ENCODE measurements at regions not wholly inside any gene's neighbourhood (a gene's known extent, or its start where the extent isn't known, plus 50 kb on each side); places are given as distances from the start of the nearest gene placed in this dataset.
A peak's percentile ranks its signal among the peaks of the same experiment; 100 is the strongest.

DNA sequence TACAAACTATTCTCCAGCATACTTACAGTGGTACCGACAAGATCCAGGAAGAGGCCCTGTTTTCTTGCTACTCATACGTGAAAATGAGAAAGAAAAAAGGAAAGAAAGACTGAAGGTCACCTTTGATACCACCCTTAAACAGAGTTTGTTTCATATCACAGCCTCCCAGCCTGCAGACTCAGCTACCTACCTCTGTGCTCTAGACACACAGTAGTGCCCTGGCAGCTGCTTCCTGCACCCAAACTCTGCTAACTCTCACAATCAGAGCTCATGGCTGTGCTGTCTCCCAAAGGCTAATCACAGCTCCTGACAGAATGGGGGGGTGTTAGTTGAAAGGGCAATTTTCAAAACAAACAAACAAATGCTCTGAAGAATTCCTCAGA, 95.2 kb upstream of the OR4E1 start:
- TF ChIP-seq E2F6 (IDR thresholded peaks at IDR 0.05), result no peak
- no peak for TF ChIP-seq SP4 (IDR thresholded peaks at IDR 0.05; ENCODE audit: low read length)
- Histone ChIP-seq H3K36me3 (ENCODE audit: control insufficient read depth in 2 of 4, insufficient read depth in 4 of 4, low read length in 3 of 4) (no peaks in the 10 kb centered on the region), H2BK5ac (ENCODE audit: low read depth, low read length) (no peak overlapping the region), H3K9me3 (ENCODE audit: insufficient read depth in 2 of 2, low read depth in 1 of 2, low read length in 1 of 2) (no peaks in the 10 kb centered on the region), H3K79me1 (ENCODE audit: low read depth, low read length) (no peaks in the 10 kb centered on the region), H3K4me2 (ENCODE audit: insufficient read depth in 1 of 2, low read depth in 2 of 2, low read length in 2 of 2) (no peak overlapping the region), H3K27ac (ENCODE audit: low read depth, low read length) (no peak overlapping the region), H2BK15ac (ENCODE audit: low read length) (no peak overlapping the region), H4K20me1 (replicated peaks in 1 of 2; ENCODE audit: control insufficient read depth in 1 of 2, insufficient read depth in 2 of 2, low read length in 2 of 2) (no peaks in the 10 kb centered on the region), H2BK120ac (replicated peaks; ENCODE audit: low read depth, low read length) (no peak overlapping the region), H3K18ac (ENCODE audit: extremely low read depth, low read length) (no peak overlapping the region), H3K23me2 (ENCODE audit: low read depth, low read length) (peaks cover 1% of the 10 kb centered on the region; the same call in 1 of the 2 replicates), H4K91ac (replicated peaks; ENCODE audit: insufficient read length, low read length) (no peak overlapping the region), H4K5ac (ENCODE audit: insufficient read length, low read depth, low read length) (no peak overlapping the region), H2BK20ac (ENCODE audit: low read length) (no peak overlapping the region), H2AK5ac (ENCODE audit: low read depth, low read length) (no peak overlapping the region), H3K4me3 (ENCODE audit: extremely low read depth in 1 of 4, insufficient read depth in 2 of 4, low read depth in 3 of 4, low read length in 4 of 4) (no peak overlapping the region), H2BK12ac (ENCODE audit: low read depth, low read length) (no peak overlapping the region), H3K27me3 (replicated peaks in 1 of 4; ENCODE audit: control insufficient read depth in 3 of 4, extremely low read depth in 1 of 4, insufficient read depth in 3 of 4, low read length in 3 of 4) (no peaks in the 10 kb centered on the region), H3K14ac (ENCODE audit: insufficient read length) (no peak overlapping the region), H3K56ac (replicated peaks; ENCODE audit: insufficient read length, low read depth, low read length) (no peak overlapping the region), H3K4me1 (replicated peaks in 1 of 4; ENCODE audit: control insufficient read depth in 3 of 4, insufficient read depth in 4 of 4, low read length in 3 of 4) (no peaks in the 10 kb centered on the region), H4K8ac (ENCODE audit: extremely low read depth, insufficient read depth, low read length) (no peak overlapping the region), H3K23ac (ENCODE audit: insufficient read length) (no peak overlapping the region), H3K79me2 (ENCODE audit: control insufficient read depth in 1 of 2, insufficient read depth in 2 of 2, low read length in 2 of 2) (no peaks in the 10 kb centered on the region), H3K9ac (replicated peaks in 1 of 4; ENCODE audit: extremely low read depth in 1 of 4, low read depth in 3 of 4, low read length in 3 of 4) (no peak overlapping the region), H3K4ac (replicated peaks; ENCODE audit: insufficient read length, low read depth, low read length) (no peak overlapping the region), H2AFZ (ENCODE audit: low read length) (peak overlapping the region; percentile 94)
- no peak for DNase-seq (ENCODE audit: low read depth in 1 of 2, low spot score in 2 of 2)
- ChIA-PET POLR2A (ENCODE audit: partially characterized antibody) (no interaction called here), CTCF (ENCODE audit: partially characterized antibody) (interaction anchor here (0.6 to 2.0 kb wide), 7 partner anchors 11 to 93 kb away, joined by 3 to 6 read pairs (median 3); no protein-coding TSS in a partner anchor)
- WGBS, 2 experiments (ENCODE audit: extremely low coverage in 1 of 2, insufficient coverage in 1 of 2, insufficient read length in 1 of 2, insufficient replicate concordance in 2 of 2, low coverage in 1 of 2, low lambda C conversion rate in 2 of 2, missing lambda C conversion rate in 1 of 2), result 87% methylated on average over 2 of the region's 2 CpGs; no CpG with 5 or more reads in 1 of the 2 experiments
- FAIRE-seq, result no peak
